Thyroid gland (tissue), 4 donors: ENCODE measurements at regions not wholly inside any gene's neighbourhood (a gene's known extent, or its start where the extent isn't known, plus 50 kb on each side); places are given as distances from the start of the nearest gene placed in this dataset.

Source experiments
- POLR2A ChIP-seq, 2 donors: fragments of 450-650 bp; IDR thresholded peaks; one replicate each; pipeline ENCODE4 v1.6.1; 2017; ENCODE audit warnings: antibody characterized with exemption in 2 of 2, mild to moderate bottlenecking in 2 of 2, moderate library complexity in 1 of 2
- TF ChIP-seq, protein P1 (sequence below), 6 experiments: fragments of 200-600 bp in 3 of 6; fragments of 450-650 bp in 3 of 6; sonication (generic) in 3 of 6; IDR thresholded peaks; one replicate each; pipeline ENCODE4 v1.5.1; 2016 to 2019; ENCODE audit warnings: antibody characterized with exemption in 6 of 6, mild to moderate bottlenecking in 2 of 6, inconsistent platforms in 1 of 6, moderate library complexity in 1 of 6

- TF ChIP-seq, protein P1, sequence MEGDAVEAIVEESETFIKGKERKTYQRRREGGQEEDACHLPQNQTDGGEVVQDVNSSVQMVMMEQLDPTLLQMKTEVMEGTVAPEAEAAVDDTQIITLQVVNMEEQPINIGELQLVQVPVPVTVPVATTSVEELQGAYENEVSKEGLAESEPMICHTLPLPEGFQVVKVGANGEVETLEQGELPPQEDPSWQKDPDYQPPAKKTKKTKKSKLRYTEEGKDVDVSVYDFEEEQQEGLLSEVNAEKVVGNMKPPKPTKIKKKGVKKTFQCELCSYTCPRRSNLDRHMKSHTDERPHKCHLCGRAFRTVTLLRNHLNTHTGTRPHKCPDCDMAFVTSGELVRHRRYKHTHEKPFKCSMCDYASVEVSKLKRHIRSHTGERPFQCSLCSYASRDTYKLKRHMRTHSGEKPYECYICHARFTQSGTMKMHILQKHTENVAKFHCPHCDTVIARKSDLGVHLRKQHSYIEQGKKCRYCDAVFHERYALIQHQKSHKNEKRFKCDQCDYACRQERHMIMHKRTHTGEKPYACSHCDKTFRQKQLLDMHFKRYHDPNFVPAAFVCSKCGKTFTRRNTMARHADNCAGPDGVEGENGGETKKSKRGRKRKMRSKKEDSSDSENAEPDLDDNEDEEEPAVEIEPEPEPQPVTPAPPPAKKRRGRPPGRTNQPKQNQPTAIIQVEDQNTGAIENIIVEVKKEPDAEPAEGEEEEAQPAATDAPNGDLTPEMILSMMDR (IDR thresholded peaks at IDR 0.05): no peak
- no peak for TF ChIP-seq POLR2A (IDR thresholded peaks at IDR 0.05)
Observed at GRCh38 chr18:78733762-78734613, 245.6 kb upstream of the SALL3 start.
